ENCODE measurements at regions not wholly inside any gene's neighbourhood (a gene's known extent, or its start where the extent isn't known, plus 50 kb on each side); places are given as distances from the start of the nearest gene placed in this dataset.

DNA sequence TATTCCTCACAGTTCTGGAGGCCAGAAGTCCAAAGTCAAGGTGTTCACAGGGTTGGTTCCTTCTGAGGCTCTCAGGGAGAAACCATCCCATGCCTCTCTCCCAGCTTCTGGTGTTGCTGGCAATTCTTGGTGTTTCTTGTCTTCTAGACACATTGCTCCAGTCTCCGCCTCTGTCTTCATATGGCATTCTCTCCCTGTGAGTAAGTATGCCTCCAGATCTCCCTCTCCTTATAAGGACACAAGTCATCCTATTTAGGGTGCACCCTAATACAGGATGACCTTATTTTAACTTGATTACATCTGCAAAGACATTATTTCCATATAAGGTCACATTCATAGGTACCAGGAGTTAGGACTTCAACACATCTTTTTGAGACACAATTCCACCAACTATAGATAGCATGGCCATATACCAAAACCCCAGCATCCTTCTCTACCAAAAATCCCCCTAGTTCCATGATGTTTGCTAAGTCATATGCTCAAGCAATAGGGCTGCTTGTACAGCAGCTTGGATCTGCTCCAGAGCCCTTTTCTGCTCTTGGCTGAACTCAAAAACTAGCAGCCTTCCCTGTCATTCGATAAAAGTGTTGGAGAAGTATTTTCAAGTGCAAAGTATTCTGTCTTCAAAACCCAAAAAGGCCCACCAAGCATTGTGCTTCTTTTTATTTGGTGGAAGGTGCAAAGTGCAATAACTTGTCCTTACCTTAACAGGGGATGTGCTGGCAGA lies 79.2 kb upstream of the CMKLR1 start:
- no peak for DNase-seq (ENCODE audit: low spot score)
- in situ Hi-C loops (cut with MboI; ENCODE audit: low pct_unique_long_range_greater_than_20kb, low sequenced_read_pairs, unreplicated experiment): no loop called here
- TF ChIP-seq CTCF (IDR thresholded peaks at IDR 0.05; ENCODE audit: extremely low read depth, insufficient read depth, missing control alignments): no peak

DNA sequence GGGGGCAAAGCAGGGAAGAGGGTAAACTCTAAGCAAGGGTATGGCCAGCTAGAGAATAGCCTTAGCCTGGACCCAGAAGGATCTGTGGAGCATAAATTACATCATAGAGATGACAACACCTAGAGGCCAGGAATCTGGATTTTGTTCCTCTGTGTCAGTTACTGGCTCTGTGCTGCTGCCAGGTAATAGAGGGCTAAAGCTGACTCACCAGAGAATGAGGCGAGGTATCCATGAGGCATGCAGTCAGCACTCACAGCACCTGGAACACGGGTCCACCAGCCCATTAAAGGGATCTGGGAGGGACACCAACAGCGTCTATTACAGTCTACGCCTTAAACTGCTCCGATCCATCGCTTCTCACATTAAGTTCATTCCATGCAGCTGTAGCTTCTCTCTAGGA lies 74.9 kb upstream of the CMKLR1 start:
- in situ Hi-C loops (cut with MboI; ENCODE audit: low pct_unique_long_range_greater_than_20kb, low sequenced_read_pairs, unreplicated experiment): no loop called here
- DNase-seq (ENCODE audit: low spot score): no peak
- no peak for TF ChIP-seq CTCF (IDR thresholded peaks at IDR 0.05; ENCODE audit: extremely low read depth, insufficient read depth, missing control alignments)

- no peak for TF ChIP-seq CTCF (IDR thresholded peaks at IDR 0.05; ENCODE audit: extremely low read depth, insufficient read depth, missing control alignments)
- in situ Hi-C loops (cut with MboI; ENCODE audit: low pct_unique_long_range_greater_than_20kb, low sequenced_read_pairs, unreplicated experiment): no loop called here
- no peak for DNase-seq (ENCODE audit: low spot score)
Measured at GRCh38 chr12:108410689-108411088, 71.6 kb upstream of the CMKLR1 start.

GRCh38 chr12:108409481-108409880 lies 70.4 kb upstream of the CMKLR1 start:
- in situ Hi-C loops (cut with MboI; ENCODE audit: low pct_unique_long_range_greater_than_20kb, low sequenced_read_pairs, unreplicated experiment): no loop called here
- DNase-seq (ENCODE audit: low spot score): no peak
- TF ChIP-seq CTCF (IDR thresholded peaks at IDR 0.05; ENCODE audit: extremely low read depth, insufficient read depth, missing control alignments): no peak

DNA sequence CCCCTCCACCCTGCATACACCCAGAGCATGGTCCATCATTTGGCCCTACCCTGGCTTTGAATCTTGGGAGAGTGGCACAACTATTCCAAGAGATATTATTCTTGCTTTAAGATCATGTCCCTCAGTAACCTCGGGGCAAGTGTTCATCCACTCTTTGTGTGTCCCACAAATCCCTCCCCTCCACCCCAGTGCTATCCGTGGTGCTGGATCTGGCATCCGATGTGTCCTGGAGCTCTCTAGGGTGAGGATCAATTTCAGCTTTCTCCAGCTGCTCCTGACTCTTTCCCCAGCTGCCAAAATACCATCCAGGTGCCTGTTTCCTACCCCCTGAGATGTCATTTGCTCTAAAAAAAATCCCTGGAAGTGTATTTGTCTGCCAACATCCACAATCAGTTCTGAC lies 64.8 kb upstream of the CMKLR1 start:
- in situ Hi-C loops (cut with MboI; ENCODE audit: low pct_unique_long_range_greater_than_20kb, low sequenced_read_pairs, unreplicated experiment): no loop called here
- DNase-seq (ENCODE audit: low spot score): no peak

DNA sequence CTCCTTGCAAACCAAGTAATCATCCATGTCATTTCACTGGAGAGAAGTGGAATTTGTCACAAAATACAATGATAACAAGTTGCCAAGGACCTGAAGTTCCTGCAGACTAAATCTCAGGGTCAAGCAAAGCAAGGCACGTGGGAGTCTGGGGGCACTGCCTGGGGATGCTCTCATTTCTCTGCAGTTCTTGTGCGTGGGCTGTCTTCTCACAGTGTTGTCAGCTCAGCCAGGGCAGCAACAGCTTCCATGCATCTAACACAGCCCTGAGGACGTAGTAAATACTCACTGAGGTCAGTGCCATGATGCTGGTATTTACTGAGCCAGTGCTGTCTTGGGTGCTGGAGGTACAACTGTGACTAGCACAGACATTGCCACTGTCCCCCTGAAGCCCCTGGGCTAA lies 62.9 kb upstream of the CMKLR1 start:
- no peak for TF ChIP-seq CTCF (IDR thresholded peaks at IDR 0.05; ENCODE audit: extremely low read depth, insufficient read depth, missing control alignments)
- in situ Hi-C loops (cut with MboI; ENCODE audit: low pct_unique_long_range_greater_than_20kb, low sequenced_read_pairs, unreplicated experiment): no loop called here

More for the DNA sequence above, 64.8 kb upstream of the CMKLR1 start:
- no peak for TF ChIP-seq CTCF (IDR thresholded peaks at IDR 0.05; ENCODE audit: extremely low read depth, insufficient read depth, missing control alignments)

More for the DNA sequence above, 62.9 kb upstream of the CMKLR1 start:
- DNase-seq (ENCODE audit: low spot score): no peak

All from GM13977 (cell line).